ENCODE measurements at regions not wholly inside any gene's neighbourhood (a gene's known extent, or its start where the extent isn't known, plus 50 kb on each side); places are given as distances from the start of the nearest gene placed in this dataset.
A peak's percentile ranks its signal among the peaks of the same experiment; 100 is the strongest.

DNA sequence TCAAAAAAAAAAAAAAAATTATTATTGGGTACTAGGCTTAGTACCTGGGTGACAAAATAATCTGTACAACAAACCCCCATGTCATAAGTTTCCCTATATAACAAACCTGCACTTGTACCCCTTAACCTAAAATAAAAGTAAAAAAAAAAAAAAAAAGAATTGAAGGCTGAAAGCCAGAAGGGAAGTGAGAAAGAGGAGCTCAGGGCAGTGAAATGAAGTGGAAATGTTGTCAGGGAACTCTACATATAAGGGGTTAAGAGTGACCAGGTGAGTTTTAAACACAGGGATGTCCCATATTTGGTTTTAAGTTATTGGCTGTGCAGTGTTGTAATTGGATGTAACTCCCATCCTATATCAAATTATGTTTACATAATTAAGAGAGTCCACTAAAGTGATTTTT, 85.7 kb upstream of the ABCD3 start:
- ATAC-seq: no peak
- H3K9me3 Mint-ChIP-seq: no peaks in the 10 kb centered on the region
- POLR2A ChIA-PET: no interaction called here
- DNase-seq (ENCODE audit: low spot score): no peak
- TF ChIP-seq, protein P1, sequence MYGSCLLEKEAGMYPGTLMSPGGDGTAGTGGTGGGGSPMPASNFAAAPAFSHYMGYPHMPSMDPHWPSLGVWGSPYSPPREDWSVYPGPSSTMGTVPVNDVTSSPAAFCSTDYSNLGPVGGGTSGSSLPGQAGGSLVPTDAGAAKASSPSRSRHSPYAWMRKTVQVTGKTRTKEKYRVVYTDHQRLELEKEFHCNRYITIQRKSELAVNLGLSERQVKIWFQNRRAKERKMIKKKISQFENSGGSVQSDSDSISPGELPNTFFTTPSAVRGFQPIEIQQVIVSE (CRISPR knock-in tag; IDR thresholded peaks at IDR 0.05; ENCODE audit: borderline replicate concordance): no peak
- TF ChIP-seq RELA (CRISPR knock-in tag; IDR thresholded peaks at IDR 0.05; ENCODE audit: borderline replicate concordance): no peak
- TF ChIP-seq FOXP4 (CRISPR knock-in tag; IDR thresholded peaks at IDR 0.05): no peak
- no peak for TF ChIP-seq TP53 (CRISPR knock-in tag; IDR thresholded peaks at IDR 0.05)
- TF ChIP-seq, protein P2, sequence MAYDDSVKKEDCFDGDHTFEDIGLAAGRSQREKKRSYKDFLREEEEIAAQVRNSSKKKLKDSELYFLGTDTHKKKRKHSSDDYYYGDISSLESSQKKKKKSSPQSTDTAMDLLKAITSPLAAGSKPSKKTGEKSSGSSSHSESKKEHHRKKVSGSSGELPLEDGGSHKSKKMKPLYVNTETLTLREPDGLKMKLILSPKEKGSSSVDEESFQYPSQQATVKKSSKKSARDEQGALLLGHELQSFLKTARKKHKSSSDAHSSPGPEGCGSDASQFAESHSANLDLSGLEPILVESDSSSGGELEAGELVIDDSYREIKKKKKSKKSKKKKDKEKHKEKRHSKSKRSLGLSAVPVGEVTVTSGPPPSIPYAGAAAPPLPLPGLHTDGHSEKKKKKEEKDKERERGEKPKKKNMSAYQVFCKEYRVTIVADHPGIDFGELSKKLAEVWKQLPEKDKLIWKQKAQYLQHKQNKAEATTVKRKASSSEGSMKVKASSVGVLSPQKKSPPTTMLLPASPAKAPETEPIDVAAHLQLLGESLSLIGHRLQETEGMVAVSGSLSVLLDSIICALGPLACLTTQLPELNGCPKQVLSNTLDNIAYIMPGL (CRISPR knock-in tag; IDR thresholded peaks at IDR 0.05): no peak
- TF ChIP-seq, protein P3, sequence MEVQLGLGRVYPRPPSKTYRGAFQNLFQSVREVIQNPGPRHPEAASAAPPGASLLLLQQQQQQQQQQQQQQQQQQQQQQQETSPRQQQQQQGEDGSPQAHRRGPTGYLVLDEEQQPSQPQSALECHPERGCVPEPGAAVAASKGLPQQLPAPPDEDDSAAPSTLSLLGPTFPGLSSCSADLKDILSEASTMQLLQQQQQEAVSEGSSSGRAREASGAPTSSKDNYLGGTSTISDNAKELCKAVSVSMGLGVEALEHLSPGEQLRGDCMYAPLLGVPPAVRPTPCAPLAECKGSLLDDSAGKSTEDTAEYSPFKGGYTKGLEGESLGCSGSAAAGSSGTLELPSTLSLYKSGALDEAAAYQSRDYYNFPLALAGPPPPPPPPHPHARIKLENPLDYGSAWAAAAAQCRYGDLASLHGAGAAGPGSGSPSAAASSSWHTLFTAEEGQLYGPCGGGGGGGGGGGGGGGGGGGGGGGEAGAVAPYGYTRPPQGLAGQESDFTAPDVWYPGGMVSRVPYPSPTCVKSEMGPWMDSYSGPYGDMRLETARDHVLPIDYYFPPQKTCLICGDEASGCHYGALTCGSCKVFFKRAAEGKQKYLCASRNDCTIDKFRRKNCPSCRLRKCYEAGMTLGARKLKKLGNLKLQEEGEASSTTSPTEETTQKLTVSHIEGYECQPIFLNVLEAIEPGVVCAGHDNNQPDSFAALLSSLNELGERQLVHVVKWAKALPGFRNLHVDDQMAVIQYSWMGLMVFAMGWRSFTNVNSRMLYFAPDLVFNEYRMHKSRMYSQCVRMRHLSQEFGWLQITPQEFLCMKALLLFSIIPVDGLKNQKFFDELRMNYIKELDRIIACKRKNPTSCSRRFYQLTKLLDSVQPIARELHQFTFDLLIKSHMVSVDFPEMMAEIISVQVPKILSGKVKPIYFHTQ (CRISPR knock-in tag; IDR thresholded peaks at IDR 0.05): no peak
- TF ChIP-seq ZNF138 (CRISPR knock-in tag; conservative IDR thresholded peaks at IDR 0.05): no peak
- no peak for TF ChIP-seq CREB1 (CRISPR knock-in tag; IDR thresholded peaks at IDR 0.05)
- no peak for TF ChIP-seq ELF4 (CRISPR knock-in tag; IDR thresholded peaks at IDR 0.05; ENCODE audit: low read depth)
- TF ChIP-seq, protein P4, sequence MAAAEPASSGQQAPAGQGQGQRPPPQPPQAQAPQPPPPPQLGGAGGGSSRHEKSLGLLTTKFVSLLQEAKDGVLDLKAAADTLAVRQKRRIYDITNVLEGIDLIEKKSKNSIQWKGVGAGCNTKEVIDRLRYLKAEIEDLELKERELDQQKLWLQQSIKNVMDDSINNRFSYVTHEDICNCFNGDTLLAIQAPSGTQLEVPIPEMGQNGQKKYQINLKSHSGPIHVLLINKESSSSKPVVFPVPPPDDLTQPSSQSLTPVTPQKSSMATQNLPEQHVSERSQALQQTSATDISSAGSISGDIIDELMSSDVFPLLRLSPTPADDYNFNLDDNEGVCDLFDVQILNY (CRISPR knock-in tag; IDR thresholded peaks at IDR 0.05): no peak
- no peak for TF ChIP-seq ZNF671 (CRISPR knock-in tag; IDR thresholded peaks at IDR 0.05)
- H3K4me1 Mint-ChIP-seq: peaks cover 34% of the 10 kb centered on the region
- peaks cover 4% of the 10 kb centered on the region; the same call in 1 of the 2 replicates for H3K27me3 Mint-ChIP-seq (ENCODE audit: low read depth)
- no peak overlapping the region for H3K4me3 Mint-ChIP-seq
- H3K27ac Mint-ChIP-seq: no peak overlapping the region
- CTCF ChIA-PET: interaction anchor here (0.7 to 8.5 kb wide), 5 partner anchors 69 to 307 kb away, joined by 4 to 190 read pairs (median 103); no protein-coding TSS in a partner anchor
- no peaks in the 10 kb centered on the region for H3K36me3 Mint-ChIP-seq

DNA sequence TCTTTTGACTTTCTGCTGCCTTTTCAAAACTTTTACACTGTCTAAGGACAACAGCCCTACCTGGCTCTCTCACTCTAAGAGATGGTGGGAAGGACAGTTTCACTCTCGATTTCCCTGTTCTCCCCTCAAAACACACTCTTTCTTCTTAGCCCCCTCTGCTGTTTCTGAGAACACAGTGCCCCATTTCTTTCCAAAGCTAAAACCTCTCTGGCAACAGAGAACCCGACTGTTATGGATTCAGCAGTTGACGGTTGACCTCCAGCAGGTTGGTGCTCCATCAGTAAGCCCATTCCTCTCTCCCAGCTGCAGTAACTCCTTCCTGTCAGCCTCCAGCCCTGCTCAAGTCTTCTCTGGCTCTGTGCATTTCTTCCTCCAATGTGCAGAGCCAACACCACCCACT, 88.2 kb upstream of the ABCD3 start:
- peak; percentile 74 for ATAC-seq
- no peak for TF ChIP-seq PRDM15 (CRISPR knock-in tag; IDR thresholded peaks at IDR 0.05)
- no peak for TF ChIP-seq KAT7 (CRISPR knock-in tag; IDR thresholded peaks at IDR 0.05; ENCODE audit: borderline replicate concordance)
- TF ChIP-seq CREM (CRISPR knock-in tag; IDR thresholded peaks at IDR 0.05): no peak
- TF ChIP-seq ZNF396 (CRISPR knock-in tag; IDR thresholded peaks at IDR 0.05; ENCODE audit: borderline replicate concordance): no peak
- no peak for TF ChIP-seq CREB1 (CRISPR knock-in tag; IDR thresholded peaks at IDR 0.05)
- TF ChIP-seq ARID4B (CRISPR knock-in tag; IDR thresholded peaks at IDR 0.05; ENCODE audit: borderline replicate concordance): no peak
- no peak for DNase-seq (ENCODE audit: low spot score)
- H3K4me3 Mint-ChIP-seq: no peak overlapping the region
- H3K4me1 Mint-ChIP-seq: peaks cover 52% of the 10 kb centered on the region
- CTCF ChIA-PET: interaction anchor here (0.6 to 8.5 kb wide), 16 partner anchors 30 to 349 kb away, joined by 3 to 190 read pairs (median 4); partner anchors contain the start of gene ARHGAP29
- H3K27me3 Mint-ChIP-seq (ENCODE audit: low read depth): peaks cover 4% of the 10 kb centered on the region; the same call in 1 of the 2 replicates
- H3K27ac Mint-ChIP-seq: no peak overlapping the region
- no peaks in the 10 kb centered on the region for H3K9me3 Mint-ChIP-seq
- no peaks in the 10 kb centered on the region for H3K36me3 Mint-ChIP-seq
- POLR2A ChIA-PET: interaction anchor here (0.7 to 0.8 kb wide), 2 partner anchors 10 to 285 kb away, joined by 3 read pairs; no protein-coding TSS in a partner anchor
